ENCODE measurements at regions not wholly inside any gene's neighbourhood (a gene's known extent, or its start where the extent isn't known, plus 50 kb on each side); places are given as distances from the start of the nearest gene placed in this dataset.

GRCh38 chr4:104382961-104383360 lies 111.7 kb downstream of the CXXC4 start:
- Histone ChIP-seq H4K20me1 (ENCODE audit: insufficient read depth, low read length) (no peaks in the 10 kb centered on the region), H3K79me2 (ENCODE audit: low read length) (no peaks in the 10 kb centered on the region), H3K9me2 (replicated peaks; ENCODE audit: insufficient read depth, low read length) (no peaks in the 10 kb centered on the region), H3K36me3 (replicated peaks; ENCODE audit: insufficient read depth, low read length) (no peaks in the 10 kb centered on the region), H3K9ac (ENCODE audit: low read length) (no peak overlapping the region), H3K9me3 (replicated peaks; ENCODE audit: insufficient read depth, low read length) (no peaks in the 10 kb centered on the region), H3K4me2 (ENCODE audit: low read depth, low read length) (no peak overlapping the region), H3F3A (ENCODE audit: insufficient read depth, low read length) (no peaks in the 10 kb centered on the region), H3K27me3 (replicated peaks; ENCODE audit: insufficient read depth, low read length) (no peaks in the 10 kb centered on the region), H3K4me3 (ENCODE audit: low read length) (no peak overlapping the region), H3K4me1 (ENCODE audit: low read length) (no peaks in the 10 kb centered on the region), H3K27ac (ENCODE audit: low read length) (no peak overlapping the region), H2AFZ (ENCODE audit: low read length) (no peak overlapping the region)
- TF ChIP-seq EZH2 (optimal IDR thresholded peaks at IDR 0.05; ENCODE audit: low read depth, low read length) (no peak), EZH2phosphoT487 (IDR thresholded peaks at IDR 0.05; ENCODE audit: low read length) (no peak)
- TF ChIP-seq, protein P1, sequence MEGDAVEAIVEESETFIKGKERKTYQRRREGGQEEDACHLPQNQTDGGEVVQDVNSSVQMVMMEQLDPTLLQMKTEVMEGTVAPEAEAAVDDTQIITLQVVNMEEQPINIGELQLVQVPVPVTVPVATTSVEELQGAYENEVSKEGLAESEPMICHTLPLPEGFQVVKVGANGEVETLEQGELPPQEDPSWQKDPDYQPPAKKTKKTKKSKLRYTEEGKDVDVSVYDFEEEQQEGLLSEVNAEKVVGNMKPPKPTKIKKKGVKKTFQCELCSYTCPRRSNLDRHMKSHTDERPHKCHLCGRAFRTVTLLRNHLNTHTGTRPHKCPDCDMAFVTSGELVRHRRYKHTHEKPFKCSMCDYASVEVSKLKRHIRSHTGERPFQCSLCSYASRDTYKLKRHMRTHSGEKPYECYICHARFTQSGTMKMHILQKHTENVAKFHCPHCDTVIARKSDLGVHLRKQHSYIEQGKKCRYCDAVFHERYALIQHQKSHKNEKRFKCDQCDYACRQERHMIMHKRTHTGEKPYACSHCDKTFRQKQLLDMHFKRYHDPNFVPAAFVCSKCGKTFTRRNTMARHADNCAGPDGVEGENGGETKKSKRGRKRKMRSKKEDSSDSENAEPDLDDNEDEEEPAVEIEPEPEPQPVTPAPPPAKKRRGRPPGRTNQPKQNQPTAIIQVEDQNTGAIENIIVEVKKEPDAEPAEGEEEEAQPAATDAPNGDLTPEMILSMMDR (IDR thresholded peaks at IDR 0.05; ENCODE audit: low read length) = no peak
- DNase-seq = no peak

DNA sequence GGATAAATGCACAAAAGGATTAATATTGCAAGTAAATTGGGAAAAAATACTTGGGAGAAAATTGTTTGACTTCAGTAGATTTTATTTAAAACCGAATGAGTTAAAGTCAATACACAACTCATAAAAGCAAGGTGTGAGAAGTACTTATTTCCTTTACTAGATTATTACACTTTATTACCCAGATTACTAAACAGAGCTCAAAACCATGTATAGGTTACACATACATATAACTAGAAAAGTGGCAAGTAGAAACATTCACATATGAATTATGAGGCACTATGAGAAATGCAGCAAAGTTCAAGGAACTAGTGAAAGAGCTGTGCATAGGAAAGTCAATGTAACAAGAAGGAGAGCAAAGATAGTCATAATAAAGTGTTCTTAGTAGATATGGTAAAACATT lies 113.0 kb downstream of the CXXC4 start:
- Histone ChIP-seq H3F3A (ENCODE audit: insufficient read depth, low read length) (no peaks in the 10 kb centered on the region), H3K4me2 (ENCODE audit: low read depth, low read length) (no peak overlapping the region), H3K4me3 (ENCODE audit: low read length) (no peak overlapping the region), H3K27ac (ENCODE audit: low read length) (no peak overlapping the region), H3K9me2 (replicated peaks; ENCODE audit: insufficient read depth, low read length) (no peaks in the 10 kb centered on the region), H3K27me3 (replicated peaks; ENCODE audit: insufficient read depth, low read length) (no peaks in the 10 kb centered on the region), H3K79me2 (ENCODE audit: low read length) (no peaks in the 10 kb centered on the region), H4K20me1 (ENCODE audit: insufficient read depth, low read length) (no peaks in the 10 kb centered on the region), H3K4me1 (ENCODE audit: low read length) (no peaks in the 10 kb centered on the region), H3K9me3 (replicated peaks; ENCODE audit: insufficient read depth, low read length) (no peaks in the 10 kb centered on the region), H2AFZ (ENCODE audit: low read length) (no peak overlapping the region), H3K36me3 (replicated peaks; ENCODE audit: insufficient read depth, low read length) (no peaks in the 10 kb centered on the region), H3K9ac (ENCODE audit: low read length) (no peak overlapping the region)
- TF ChIP-seq EZH2phosphoT487 (IDR thresholded peaks at IDR 0.05; ENCODE audit: low read length) (no peak), EZH2 (optimal IDR thresholded peaks at IDR 0.05; ENCODE audit: low read depth, low read length) (no peak)
- TF ChIP-seq, protein P1 (IDR thresholded peaks at IDR 0.05; ENCODE audit: low read length) = no peak
- no peak for DNase-seq

- no peaks in the 10 kb centered on the region for H3F3A ChIP-seq (ENCODE audit: insufficient read depth, low read length)
- H3K4me2 ChIP-seq (ENCODE audit: low read depth, low read length) = no peak overlapping the region
Observed at GRCh38 chr4:104365618-104366017, 129.1 kb downstream of the CXXC4 start.

More at GRCh38 chr4:104365618-104366017, 129.1 kb downstream of the CXXC4 start:
- Histone ChIP-seq H3K36me3 (replicated peaks; ENCODE audit: insufficient read depth, low read length) (no peaks in the 10 kb centered on the region), H3K79me2 (ENCODE audit: low read length) (no peaks in the 10 kb centered on the region), H4K20me1 (ENCODE audit: insufficient read depth, low read length) (no peaks in the 10 kb centered on the region), H3K27me3 (replicated peaks; ENCODE audit: insufficient read depth, low read length) (no peaks in the 10 kb centered on the region), H3K9ac (ENCODE audit: low read length) (no peak overlapping the region), H3K4me1 (ENCODE audit: low read length) (no peaks in the 10 kb centered on the region), H3K4me3 (ENCODE audit: low read length) (no peak overlapping the region), H3K9me2 (replicated peaks; ENCODE audit: insufficient read depth, low read length) (no peaks in the 10 kb centered on the region), H3K9me3 (replicated peaks; ENCODE audit: insufficient read depth, low read length) (no peaks in the 10 kb centered on the region), H2AFZ (ENCODE audit: low read length) (no peak overlapping the region), H3K27ac (ENCODE audit: low read length) (no peak overlapping the region)
- DNase-seq = no peak
- TF ChIP-seq EZH2 (optimal IDR thresholded peaks at IDR 0.05; ENCODE audit: low read depth, low read length) = no peak
- TF ChIP-seq EZH2phosphoT487 (IDR thresholded peaks at IDR 0.05; ENCODE audit: low read length) = no peak
- TF ChIP-seq, protein P1 (IDR thresholded peaks at IDR 0.05; ENCODE audit: low read length) = no peak

Measured in MM.1S (cell line).